HG02981 (cell line): ENCODE measurements at regions not wholly inside any gene's neighbourhood (a gene's known extent, or its start where the extent isn't known, plus 50 kb on each side); places are given as distances from the start of the nearest gene placed in this dataset.

Source experiments
- ATAC-seq: cut with Tn5 transposase; IDR thresholded peaks from one replicate; pipeline ENCODE4 v1.9.1; 2021; ENCODE audit warnings: mild to moderate bottlenecking, moderate library complexity; ENCODE audit not compliant: unreplicated experiment

- no peak for ATAC-seq
Observed at GRCh38 chr15:53307952-53308624, 451.4 kb downstream of the WDR72 start.

GRCh38 chr15:53305554-53305953 lies 453.9 kb downstream of the WDR72 start:
- no peak for ATAC-seq

GRCh38 chr15:53305101-53305500 lies 454.4 kb downstream of the WDR72 start:
- no peak for ATAC-seq

GRCh38 chr15:53297828-53298227 lies 461.6 kb downstream of the WDR72 start:
- no peak for ATAC-seq

GRCh38 chr15:53296603-53297002 lies 462.9 kb downstream of the WDR72 start:
- ATAC-seq, result no peak

GRCh38 chr15:53295574-53295973 lies 463.9 kb downstream of the WDR72 start:
- ATAC-seq, result no peak

GRCh38 chr15:53288542-53288941 lies 470.9 kb downstream of the WDR72 start:
- no peak for ATAC-seq

- no peak for ATAC-seq
Observed at GRCh38 chr15:53274630-53275029, 484.5 kb upstream of the ONECUT1 start.

GRCh38 chr15:53272116-53272515 lies 482.0 kb upstream of the ONECUT1 start:
- ATAC-seq, result no peak

- no peak for ATAC-seq
Observed at GRCh38 chr15:53266176-53266575, 476.0 kb upstream of the ONECUT1 start.

- no peak for ATAC-seq
Observed at GRCh38 chr15:53260647-53261046, 470.5 kb upstream of the ONECUT1 start.

GRCh38 chr15:53256457-53256856 lies 466.3 kb upstream of the ONECUT1 start:
- no peak for ATAC-seq

- ATAC-seq, result no peak
Observed at GRCh38 chr15:53256043-53256442, 465.9 kb upstream of the ONECUT1 start.

GRCh38 chr15:53251996-53252395 lies 461.9 kb upstream of the ONECUT1 start:
- ATAC-seq, result no peak

- ATAC-seq, result no peak
Observed at GRCh38 chr15:53251523-53251922, 461.4 kb upstream of the ONECUT1 start.

GRCh38 chr15:53247041-53247708 lies 457.0 kb upstream of the ONECUT1 start:
- no peak for ATAC-seq

GRCh38 chr15:53246404-53246803 lies 456.3 kb upstream of the ONECUT1 start:
- no peak for ATAC-seq

- ATAC-seq, result no peak
Observed at GRCh38 chr15:53233801-53234200, 443.7 kb upstream of the ONECUT1 start.

- ATAC-seq, result no peak
Observed at GRCh38 chr15:53230473-53230872, 440.3 kb upstream of the ONECUT1 start.

- no peak for ATAC-seq
Observed at GRCh38 chr15:53226559-53226958, 436.4 kb upstream of the ONECUT1 start.

GRCh38 chr15:53225781-53226180 lies 435.6 kb upstream of the ONECUT1 start:
- ATAC-seq, result no peak

- ATAC-seq, result no peak
Observed at GRCh38 chr15:53224371-53224770, 434.2 kb upstream of the ONECUT1 start.

GRCh38 chr15:53223815-53224214 lies 433.7 kb upstream of the ONECUT1 start:
- ATAC-seq, result no peak
